T-cell (primary cell): ENCODE measurements at regions not wholly inside any gene's neighbourhood (a gene's known extent, or its start where the extent isn't known, plus 50 kb on each side); places are given as distances from the start of the nearest gene placed in this dataset.

ENCODE experiments used
- ATAC-seq, 4 experiments: fragments of 200-7000 bp in 3 of 4; fragments of 150-1000 bp in 1 of 4; cut with Tn5 transposase; replicated peaks in 1 of 4; 1 replicate in 3 of 4; 2 replicates in 1 of 4; pipeline ENCODE4 v1.10.0; 2021; ENCODE audit warnings: moderate library complexity in 3 of 4, mild to moderate bottlenecking in 2 of 4, moderate number of reproducible peaks in 1 of 4
- CTCF ChIA-PET, 2 donors: fragments of 300-600 bp; sonication (Branson Sonifier 250); formaldehyde crosslinking; loops; one replicate each; lab custom pipeline; 2022; ENCODE audit warnings: antibody characterized with exemption in 2 of 2; lab: Charles Lee
- POLR2A ChIA-PET, 2 donors: fragments of 300-600 bp; sonication (Branson Sonifier 250); formaldehyde crosslinking; loops; one replicate each; lab custom pipeline; 2022; ENCODE audit warnings: antibody characterized with exemption in 2 of 2; lab: Charles Lee
- DNase-seq, 35 experiments: peaks; one replicate each; pipeline versions ENCODE4 v3.0.0 to v3.0.0-alpha.2; 2013 to 2023
- H3K27ac ChIP-seq: one replicate; pipeline ENCODE4 v1.5.1; 2013; ENCODE audit warnings: low read length
- H3K27me3 ChIP-seq, 2 experiments: replicated peaks in 1 of 2; 1 replicate in 1 of 2; 2 replicates in 1 of 2; pipeline versions ENCODE4 v1.6.1 to v1.7.0; 2013; ENCODE audit warnings: low read length in 1 of 2, mixed read lengths in 1 of 2; ENCODE audit not compliant: control insufficient read depth in 2 of 2, insufficient read depth in 2 of 2; ENCODE audit errors: extremely low read depth in 1 of 2
- H3K36me3 ChIP-seq, 2 donors: 1 replicate in 1 of 2; 2 replicates in 1 of 2; pipeline versions ENCODE4 v1.6.1 to v1.7.0; 2013; ENCODE audit warnings: low read length in 1 of 2; ENCODE audit not compliant: control insufficient read depth in 2 of 2, insufficient read depth in 1 of 2; ENCODE audit errors: extremely low read depth in 1 of 2
- H3K4me1 ChIP-seq, 2 experiments: 1 replicate in 1 of 2; 2 replicates in 1 of 2; pipeline versions ENCODE4 v1.6.1 to v1.7.0; 2013; ENCODE audit warnings: low read length in 2 of 2, mixed read lengths in 1 of 2; ENCODE audit not compliant: insufficient read depth in 2 of 2, control insufficient read depth in 1 of 2; ENCODE audit errors: extremely low read depth in 1 of 2
- H3K4me3 ChIP-seq, 2 donors: 1 replicate in 1 of 2; 2 replicates in 1 of 2; pipeline versions ENCODE4 v1.5.1 to v1.7.0; 2013; ENCODE audit warnings: mild to moderate bottlenecking in 2 of 2, low read length in 1 of 2, moderate library complexity in 1 of 2; ENCODE audit not compliant: control insufficient read depth in 1 of 2; ENCODE audit errors: extremely low read depth in 1 of 2
- H3K9me3 ChIP-seq: 2 replicates; pipeline ENCODE4 v1.7.0; 2013
- H3K27ac Mint-ChIP-seq, 2 donors: one replicate each; pipeline ENCODE4 v1.8.0; 2020 to 2021; ENCODE audit warnings: mild to moderate bottlenecking in 2 of 2, mixed read lengths in 2 of 2
- H3K27me3 Mint-ChIP-seq, 2 donors: one replicate each; pipeline ENCODE4 v1.8.0; 2021 to 2022; ENCODE audit warnings: mixed read lengths in 2 of 2
- H3K36me3 Mint-ChIP-seq: one replicate; pipeline ENCODE4 v1.8.0; 2021; ENCODE audit warnings: mixed read lengths
- H3K4me1 Mint-ChIP-seq, 3 donors: one replicate each; pipeline ENCODE4 v1.8.0; 2020 to 2022; ENCODE audit warnings: mixed read lengths in 3 of 3, mild to moderate bottlenecking in 1 of 3
- H3K4me3 Mint-ChIP-seq, 3 donors: one replicate each; pipeline ENCODE4 v1.8.0; 2020 to 2022; ENCODE audit warnings: mild to moderate bottlenecking in 3 of 3, mixed read lengths in 3 of 3, moderate library complexity in 3 of 3
- H3K9me3 Mint-ChIP-seq, 3 donors: one replicate each; pipeline ENCODE4 v1.8.0; 2020 to 2022; ENCODE audit warnings: mixed read lengths in 3 of 3
- WGBS: methylation state at CpG from one replicate; pipeline ENCODE4 v1.1.5; 2013; ENCODE audit warnings: missing lambda C conversion rate; ENCODE audit not compliant: insufficient coverage; 5-methylcytosine and 5-hydroxymethylcytosine counted together

GRCh38 chr15:91696981-91697380, 156.5 kb upstream of the SLCO3A1 start:
- no peaks in the 10 kb centered on the region for H3K4me1 ChIP-seq
- 61% methylated on average over 2 of the region's 3 CpGs for WGBS
- ChIA-PET POLR2A (no interaction called here), CTCF (interaction anchor here in 1 of 2 donors (2.0 kb wide), 1 partner anchor 9 kb away, joined by 6 read pairs; no protein-coding TSS in a partner anchor)
- no peaks in the 10 kb centered on the region for H3K36me3 ChIP-seq
- Mint-ChIP-seq H3K4me1 (no peaks in the 10 kb centered on the region), H3K36me3 (no peaks in the 10 kb centered on the region), H3K4me3 (no peak overlapping the region), H3K9me3 (no peaks in the 10 kb centered on the region), H3K27ac (no peak overlapping the region), H3K27me3 (peaks cover 0 to 5% of the 10 kb centered on the region in 2 donors)
- no peak overlapping the region for H3K27ac ChIP-seq
- H3K9me3 ChIP-seq, result no peaks in the 10 kb centered on the region
- ATAC-seq (no peak), DNase-seq (no peak)
- no peak overlapping the region for H3K4me3 ChIP-seq
- H3K27me3 ChIP-seq, result peaks cover 0 to 4% of the 10 kb centered on the region in 2 experiments

GRCh38 chr15:91698241-91698640, 155.3 kb upstream of the SLCO3A1 start:
- H3K27ac ChIP-seq, result no peak overlapping the region
- H3K9me3 Mint-ChIP-seq, result no peaks in the 10 kb centered on the region
- H3K4me3 Mint-ChIP-seq, result no peak overlapping the region
- ChIA-PET POLR2A (no interaction called here), CTCF (interaction anchor here in 1 of 2 donors (2.0 kb wide), 1 partner anchor 8 kb away, joined by 6 read pairs; no protein-coding TSS in a partner anchor)
- WGBS, result no CpG with 5 or more reads among the region's 4 CpGs
- H3K36me3 Mint-ChIP-seq, result no peaks in the 10 kb centered on the region
- no peaks in the 10 kb centered on the region for H3K9me3 ChIP-seq
- no peaks in the 10 kb centered on the region for H3K4me1 Mint-ChIP-seq
- DNase-seq (no peak), ATAC-seq (no peak)
- H3K27me3 Mint-ChIP-seq, result peaks cover 1 to 5% of the 10 kb centered on the region in 2 donors
- no peaks in the 10 kb centered on the region for H3K36me3 ChIP-seq
- no peak overlapping the region for H3K4me3 ChIP-seq
- H3K4me1 ChIP-seq, result no peaks in the 10 kb centered on the region
- H3K27me3 ChIP-seq, result no peaks in the 10 kb centered on the region
- H3K27ac Mint-ChIP-seq, result no peak overlapping the region

DNA sequence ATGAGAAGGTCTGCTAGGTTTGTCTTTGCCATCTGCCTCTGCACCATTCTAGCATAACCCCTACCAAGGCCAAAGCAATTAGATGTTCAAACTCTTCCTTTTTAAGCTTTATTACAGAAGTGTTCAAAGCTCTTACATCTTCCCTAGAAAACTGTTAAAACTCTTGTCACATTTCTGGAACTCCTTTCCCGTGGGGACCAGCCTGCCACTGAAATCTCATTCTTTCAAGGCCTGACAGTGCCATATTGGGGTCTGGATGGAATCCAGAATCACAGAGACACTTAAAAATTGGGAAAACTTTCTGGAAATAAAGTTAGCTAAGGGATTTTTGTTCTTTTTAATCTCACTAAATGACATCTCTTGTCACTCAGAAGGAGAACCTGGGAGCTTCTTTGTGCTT, 153.8 kb upstream of the SLCO3A1 start:
- H3K27me3 Mint-ChIP-seq, result peaks cover 1 to 5% of the 10 kb centered on the region in 2 donors
- no CpG with 5 or more reads among the region's 1 CpG for WGBS
- H3K9me3 Mint-ChIP-seq, result no peaks in the 10 kb centered on the region
- Histone ChIP-seq H3K4me1 (no peaks in the 10 kb centered on the region), H3K4me3 (no peak overlapping the region), H3K36me3 (no peaks in the 10 kb centered on the region), H3K27me3 (no peaks in the 10 kb centered on the region), H3K27ac (no peak overlapping the region), H3K9me3 (no peaks in the 10 kb centered on the region)
- H3K27ac Mint-ChIP-seq, result no peak overlapping the region
- ATAC-seq (no peak), DNase-seq (no peak)
- CTCF ChIA-PET, result no interaction called here
- H3K4me3 Mint-ChIP-seq, result no peak overlapping the region
- POLR2A ChIA-PET, result interaction anchor here in 1 of 2 donors (0.6 kb wide), 1 partner anchor 241 kb away, joined by 4 read pairs; no protein-coding TSS in a partner anchor
- no peaks in the 10 kb centered on the region for H3K36me3 Mint-ChIP-seq
- no peaks in the 10 kb centered on the region for H3K4me1 Mint-ChIP-seq

DNA sequence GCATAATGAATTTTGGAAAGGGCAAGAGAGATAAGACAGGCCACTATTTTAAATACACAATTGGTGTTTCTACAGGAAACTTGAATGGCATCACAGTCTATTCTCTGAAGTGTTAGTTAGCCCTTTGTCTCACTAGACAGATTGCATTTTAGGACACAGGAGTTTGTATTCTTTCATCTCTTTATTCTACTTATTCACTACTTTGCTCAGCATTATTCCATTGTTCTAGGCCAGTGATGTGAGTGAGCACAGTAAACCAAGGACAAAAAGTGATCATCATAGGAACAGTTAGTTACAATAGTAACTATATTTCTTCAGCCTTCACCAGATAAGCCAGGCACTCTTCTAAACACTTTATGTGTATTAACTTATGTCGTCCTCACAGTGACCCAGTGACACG, 150.2 kb upstream of the SLCO3A1 start:
- no peaks in the 10 kb centered on the region for H3K9me3 ChIP-seq
- H3K9me3 Mint-ChIP-seq, result no peaks in the 10 kb centered on the region
- peaks cover 14 to 24% (median 19%) of the 10 kb centered on the region in 3 donors for H3K4me1 Mint-ChIP-seq
- H3K4me3 ChIP-seq, result no peak overlapping the region
- ChIA-PET CTCF (interaction anchor here in 1 of 2 donors (0.6 kb wide), 1 partner anchor 515 kb away, joined by 8 read pairs; no protein-coding TSS in a partner anchor), POLR2A (interaction anchor here in 1 of 2 donors (0.5 kb wide), 1 partner anchor 1978 kb away, joined by 3 read pairs; no protein-coding TSS in a partner anchor)
- H3K27me3 ChIP-seq, result no peaks in the 10 kb centered on the region
- H3K36me3 Mint-ChIP-seq, result no peaks in the 10 kb centered on the region
- H3K27ac Mint-ChIP-seq, result no peak overlapping the region
- H3K4me3 Mint-ChIP-seq, result no peak overlapping the region
- H3K4me1 ChIP-seq, result peaks cover 8 to 12% of the 10 kb centered on the region in 2 experiments
- WGBS, result no CpG with 5 or more reads among the region's 2 CpGs
- no peak overlapping the region for H3K27ac ChIP-seq
- ATAC-seq (no peak), DNase-seq (no peak)
- H3K36me3 ChIP-seq, result no peaks in the 10 kb centered on the region
- H3K27me3 Mint-ChIP-seq, result peaks cover 1 to 5% of the 10 kb centered on the region in 2 donors

DNA sequence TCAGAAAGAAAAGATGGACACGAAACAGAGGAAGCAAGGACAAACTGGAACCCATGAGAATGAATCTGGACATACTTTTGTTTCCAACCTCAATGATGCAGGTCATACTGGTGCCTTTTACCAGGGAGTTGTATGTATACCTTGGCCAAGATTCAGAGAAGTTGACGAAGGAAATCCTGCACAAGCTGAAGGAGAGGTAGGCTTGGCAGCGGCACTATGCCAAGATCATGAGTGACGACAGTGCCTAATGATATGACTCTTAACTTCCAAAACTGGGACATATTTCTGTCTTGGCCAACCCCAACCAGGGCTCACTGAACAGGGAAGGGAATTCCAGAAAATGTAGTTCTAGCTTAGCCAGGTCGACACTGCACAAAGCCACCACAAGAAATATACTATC, 149.2 kb upstream of the SLCO3A1 start:
- Mint-ChIP-seq H3K27ac (no peak overlapping the region), H3K36me3 (no peaks in the 10 kb centered on the region)
- H3K9me3 ChIP-seq, result no peaks in the 10 kb centered on the region

DNA sequence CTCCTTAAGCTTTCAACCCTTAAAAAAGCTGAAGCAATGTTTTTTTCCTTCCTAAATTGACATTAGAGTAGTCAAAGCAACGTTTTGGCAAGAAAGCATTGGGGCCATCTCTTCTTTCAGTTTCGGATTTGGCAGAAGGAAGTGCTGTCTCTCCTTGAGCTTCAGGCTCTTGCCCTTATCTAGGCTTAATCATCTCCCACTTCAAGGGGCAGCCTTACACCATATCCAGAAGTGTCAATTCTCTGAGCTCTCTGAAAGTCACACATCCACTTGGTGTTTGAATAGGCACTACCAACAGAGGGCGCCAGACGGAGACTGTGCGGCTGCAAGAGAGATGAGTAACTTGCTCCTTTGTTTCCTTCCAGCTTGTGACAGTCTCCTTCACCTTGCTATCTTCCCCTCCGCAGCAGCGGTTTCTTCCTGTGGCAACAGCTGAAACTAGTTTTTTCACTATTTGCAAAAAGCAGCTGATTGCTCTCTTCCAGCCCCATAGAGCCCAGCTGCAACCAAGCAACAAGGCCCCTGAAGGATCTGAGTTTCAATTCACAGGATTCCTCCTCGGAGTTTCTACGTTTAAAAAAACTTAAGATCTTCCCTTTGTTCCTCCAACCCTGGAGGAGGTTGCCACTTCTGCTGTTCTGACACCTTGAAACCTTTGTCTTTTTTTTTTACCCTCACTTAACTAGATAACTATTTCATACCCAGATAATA, 147.0 kb upstream of the SLCO3A1 start:
- Mint-ChIP-seq H3K4me3 (peak overlapping the region; percentile 21 to 50 (median 45)), H3K27me3 (peaks cover 1 to 5% of the 10 kb centered on the region in 2 donors), H3K36me3 (no peaks in the 10 kb centered on the region), H3K27ac (peak overlapping the region; percentile 85 to 88), H3K4me1 (peaks cover 14 to 24% (median 19%) of the 10 kb centered on the region in 3 donors), H3K9me3 (no peaks in the 10 kb centered on the region)
- Histone ChIP-seq H3K36me3 (no peaks in the 10 kb centered on the region), H3K4me1 (peaks cover 8 to 12% of the 10 kb centered on the region in 2 experiments), H3K4me3 (no peak overlapping the region), H3K9me3 (no peaks in the 10 kb centered on the region), H3K27ac (peak overlapping the region; percentile 56), H3K27me3 (no peaks in the 10 kb centered on the region)
- DNase-seq (peak; percentile 54 to 89 (median 78)), ATAC-seq (peak; percentile 90 to 100 (median 92))
- POLR2A ChIA-PET, result interaction anchor here in 1 of 2 donors (0.7 kb wide), 1 partner anchor 14 kb away, joined by 4 read pairs; no protein-coding TSS in a partner anchor
- WGBS, result 15% methylated on average over 9 of the region's 9 CpGs
- CTCF ChIA-PET, result interaction anchor here (0.5 to 2.6 kb wide), 33 partner anchors 9 to 680 kb away, joined by 3 to 22 read pairs (median 4); partner anchors contain the start of gene SLCO3A1 (in 1 of the 2)

More for the DNA sequence above, 149.2 kb upstream of the SLCO3A1 start:
- Mint-ChIP-seq H3K4me1 (peaks cover 14 to 24% (median 19%) of the 10 kb centered on the region in 3 donors), H3K4me3 (no peak overlapping the region), H3K27me3 (peaks cover 1 to 5% of the 10 kb centered on the region in 2 donors), H3K9me3 (no peaks in the 10 kb centered on the region)
- Histone ChIP-seq H3K27ac (no peak overlapping the region), H3K27me3 (no peaks in the 10 kb centered on the region), H3K36me3 (no peaks in the 10 kb centered on the region), H3K4me1 (peaks cover 8 to 12% of the 10 kb centered on the region in 2 experiments), H3K4me3 (no peak overlapping the region)
- POLR2A ChIA-PET, result no interaction called here
- no peak for ATAC-seq
- no peak for DNase-seq
- WGBS, result 83% methylated on average over 2 of the region's 5 CpGs
- CTCF ChIA-PET, result interaction anchor here in 1 of 2 donors (0.6 to 2.6 kb wide), 2 partner anchors 238 to 402 kb away, joined by 6 to 22 read pairs; no protein-coding TSS in a partner anchor
